GM23338 (cell line): ENCODE measurements at regions not wholly inside any gene's neighbourhood (a gene's known extent, or its start where the extent isn't known, plus 50 kb on each side); places are given as distances from the start of the nearest gene placed in this dataset.

ENCODE experiments used
- ATAC-seq: fragments of 200-7000 bp; cut with Tn5 transposase; 3 replicates; pipeline ENCODE4 v1.9.1; 2020
- DNase-seq: peaks from one replicate; pipeline ENCODE4 v3.0.0-alpha.2; 2015; ENCODE audit warnings: low spot score
- H2AFZ ChIP-seq: fragments of 200-600 bp; sonication (generic); 2 replicates; pipeline ENCODE4 v1.8.0; 2016; ENCODE audit warnings: antibody characterized with exemption, mild to moderate bottlenecking, moderate library complexity
- H3F3A ChIP-seq: fragments of 200-600 bp; sonication (generic); replicated peaks from 2 replicates; pipeline ENCODE4 v1.8.0; 2017; ENCODE audit warnings: antibody characterized with exemption, mixed run types, low read depth
- H3K27ac ChIP-seq: fragments of 200-600 bp; sonication (generic); 2 replicates; pipeline ENCODE4 v1.6.1; 2016; ENCODE audit warnings: low read depth
- H3K27me3 ChIP-seq: fragments of 200-600 bp; sonication (generic); 2 replicates; pipeline ENCODE4 v1.8.0; 2016; ENCODE audit warnings: mild to moderate bottlenecking, mixed run types, moderate library complexity; ENCODE audit not compliant: insufficient read depth
- H3K36me3 ChIP-seq: fragments of 200-600 bp; sonication (generic); 2 replicates; pipeline ENCODE4 v1.8.0; 2016; ENCODE audit warnings: mild to moderate bottlenecking; ENCODE audit not compliant: insufficient read depth
- H3K4me1 ChIP-seq: fragments of 200-600 bp; sonication (generic); 2 replicates; pipeline ENCODE4 v1.8.0; 2016; ENCODE audit warnings: mild to moderate bottlenecking, moderate library complexity; ENCODE audit not compliant: insufficient read depth
- H3K4me2 ChIP-seq: fragments of 200-600 bp; sonication (generic); 2 replicates; pipeline ENCODE4 v1.7.1; 2017; ENCODE audit warnings: mixed run types
- H3K4me3 ChIP-seq: fragments of 200-600 bp; sonication (generic); 2 replicates; pipeline ENCODE4 v1.6.1; 2016; ENCODE audit warnings: mixed run types
- H3K79me2 ChIP-seq: fragments of 200-600 bp; sonication (generic); replicated peaks from 2 replicates; pipeline ENCODE4 v1.8.0; 2017; ENCODE audit warnings: mild to moderate bottlenecking; ENCODE audit not compliant: insufficient read depth
- H3K9me2 ChIP-seq: fragments of 200-600 bp; sonication (generic); 2 replicates; pipeline ENCODE4 v1.8.0; 2017; ENCODE audit not compliant: insufficient read depth
- H4K20me1 ChIP-seq: fragments of 200-600 bp; sonication (generic); replicated peaks from 2 replicates; pipeline ENCODE4 v1.8.0; 2017; ENCODE audit warnings: mild to moderate bottlenecking; ENCODE audit not compliant: insufficient read depth
- H3K27ac Mint-ChIP-seq: 2 replicates; pipeline ENCODE4 v1.8.0; 2020; ENCODE audit warnings: inconsistent platforms, mild to moderate bottlenecking, moderate library complexity, mixed read lengths
- H3K27me3 Mint-ChIP-seq: 3 replicates; pipeline ENCODE4 v1.8.0; 2022; ENCODE audit warnings: low read depth, mild to moderate bottlenecking, moderate library complexity, mixed read lengths, inconsistent platforms; ENCODE audit not compliant: insufficient read depth, poor library complexity
- H3K36me3 Mint-ChIP-seq: 3 replicates; pipeline ENCODE4 v1.8.0; 2021; ENCODE audit warnings: low read depth, mild to moderate bottlenecking, inconsistent platforms, moderate library complexity, mixed read lengths
- H3K4me1 Mint-ChIP-seq: 3 replicates; pipeline ENCODE4 v1.8.0; 2020; ENCODE audit warnings: mild to moderate bottlenecking, inconsistent platforms, mixed read lengths
- H3K4me3 Mint-ChIP-seq: 3 replicates; pipeline ENCODE4 v1.8.0; 2021; ENCODE audit warnings: moderate library complexity, mild to moderate bottlenecking, inconsistent platforms, mixed read lengths
- H3K9me3 Mint-ChIP-seq: 3 replicates; pipeline ENCODE4 v1.8.0; 2020; ENCODE audit warnings: moderate library complexity, mild to moderate bottlenecking, inconsistent platforms, mixed read lengths
- CREB1 ChIP-seq: fragments of 250-450 bp; sonication (Bioruptor Pico); IDR thresholded peaks from 2 replicates; pipeline ENCODE4 v1.5.0; 2020; ENCODE audit warnings: low read depth, mild to moderate bottlenecking, moderate library complexity
- EZH2 ChIP-seq: fragments of 200-600 bp; sonication (generic); IDR thresholded peaks from one replicate; pipeline ENCODE4 v1.8.0; 2017; ENCODE audit warnings: antibody characterized with exemption, mild to moderate bottlenecking, low read depth; ENCODE audit not compliant: unreplicated experiment
- EZH2phosphoT487 ChIP-seq: fragments of 200-600 bp; sonication (generic); IDR thresholded peaks from one replicate; pipeline ENCODE4 v1.8.1; 2018; ENCODE audit warnings: antibody characterized with exemption; ENCODE audit not compliant: unreplicated experiment
- JUNB ChIP-seq: IDR thresholded peaks from one replicate; pipeline ENCODE4 v1.6.1; 2016; ENCODE audit warnings: antibody characterized with exemption; ENCODE audit not compliant: unreplicated experiment
- NANOG ChIP-seq: IDR thresholded peaks from 2 replicates; pipeline ENCODE4 v1.6.1; 2016; ENCODE audit warnings: antibody characterized with exemption, borderline replicate concordance
- POLR2AphosphoS5 ChIP-seq: IDR thresholded peaks from 2 replicates; pipeline ENCODE4 v1.6.1; 2016; ENCODE audit warnings: antibody characterized with exemption, low read depth
- STAT1 ChIP-seq: IDR thresholded peaks from one replicate; pipeline ENCODE4 v1.6.1; 2016; ENCODE audit warnings: antibody characterized with exemption; ENCODE audit not compliant: unreplicated experiment
- ZNF114 ChIP-seq: fragments of 250-450 bp; sonication (Bioruptor Pico); IDR thresholded peaks from 2 replicates; pipeline ENCODE4 v1.5.0; 2020; ENCODE audit warnings: mild to moderate bottlenecking, moderate library complexity
- ZNF331 ChIP-seq: fragments of 250-450 bp; sonication (Bioruptor Pico); IDR thresholded peaks from 2 replicates; pipeline ENCODE4 v1.5.0; 2020; ENCODE audit warnings: low read depth, mild to moderate bottlenecking, moderate library complexity
- TF ChIP-seq, protein P1 (sequence below), 2 experiments: fragments of 200-600 bp in 1 of 2; sonication (generic) in 1 of 2; conservative IDR thresholded peaks; 2 replicates each; pipeline versions ENCODE4 v1.5.1 to v1.6.1; 2016 to 2017; ENCODE audit warnings: antibody characterized with exemption in 2 of 2, low read depth in 2 of 2, mild to moderate bottlenecking in 2 of 2, moderate library complexity in 1 of 2
- TF ChIP-seq, protein P2 (sequence below): IDR thresholded peaks from one replicate; pipeline ENCODE4 v1.6.1; 2018; ENCODE audit warnings: antibody characterized with exemption; ENCODE audit not compliant: unreplicated experiment
- TF ChIP-seq, protein P3 (sequence below): IDR thresholded peaks from 2 replicates; pipeline ENCODE4 v1.6.1; 2016; ENCODE audit warnings: antibody characterized with exemption
- TF ChIP-seq, protein P4 (sequence below): fragments of 250-450 bp; sonication (Bioruptor Pico); IDR thresholded peaks from 2 replicates; pipeline ENCODE4 v1.5.0; 2020; ENCODE audit warnings: mild to moderate bottlenecking, moderate library complexity

DNA sequence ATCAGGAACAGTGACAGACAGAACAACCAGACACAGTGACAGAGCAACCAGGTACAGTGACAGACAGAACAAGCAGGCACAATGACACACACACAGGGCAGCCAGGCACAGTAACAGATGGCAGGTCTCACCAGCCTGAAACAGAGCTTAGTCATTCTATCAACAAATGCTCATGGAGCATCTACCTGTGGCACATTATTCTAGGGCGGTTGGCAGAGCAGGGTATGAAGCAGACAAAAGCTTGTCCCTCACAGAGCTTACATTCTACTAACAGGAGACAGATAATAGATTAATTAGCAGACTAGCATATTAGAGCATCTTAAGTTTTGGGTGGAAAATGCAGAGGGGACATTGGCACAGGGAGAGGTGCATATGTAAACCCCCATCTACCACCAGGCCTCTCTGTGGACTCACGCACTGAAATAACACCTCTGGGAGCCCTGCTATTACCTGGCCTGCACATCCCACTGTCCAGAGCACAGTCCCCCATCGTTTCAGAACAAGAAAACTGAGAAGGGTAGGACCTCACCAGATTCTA lies 64.1 kb upstream of the RAB6C start:
- H3F3A ChIP-seq, result no peaks in the 10 kb centered on the region
- peaks cover 7% of the 10 kb centered on the region; the same call in 1 of the 2 replicates for H3K9me2 ChIP-seq
- TF ChIP-seq, protein P1, sequence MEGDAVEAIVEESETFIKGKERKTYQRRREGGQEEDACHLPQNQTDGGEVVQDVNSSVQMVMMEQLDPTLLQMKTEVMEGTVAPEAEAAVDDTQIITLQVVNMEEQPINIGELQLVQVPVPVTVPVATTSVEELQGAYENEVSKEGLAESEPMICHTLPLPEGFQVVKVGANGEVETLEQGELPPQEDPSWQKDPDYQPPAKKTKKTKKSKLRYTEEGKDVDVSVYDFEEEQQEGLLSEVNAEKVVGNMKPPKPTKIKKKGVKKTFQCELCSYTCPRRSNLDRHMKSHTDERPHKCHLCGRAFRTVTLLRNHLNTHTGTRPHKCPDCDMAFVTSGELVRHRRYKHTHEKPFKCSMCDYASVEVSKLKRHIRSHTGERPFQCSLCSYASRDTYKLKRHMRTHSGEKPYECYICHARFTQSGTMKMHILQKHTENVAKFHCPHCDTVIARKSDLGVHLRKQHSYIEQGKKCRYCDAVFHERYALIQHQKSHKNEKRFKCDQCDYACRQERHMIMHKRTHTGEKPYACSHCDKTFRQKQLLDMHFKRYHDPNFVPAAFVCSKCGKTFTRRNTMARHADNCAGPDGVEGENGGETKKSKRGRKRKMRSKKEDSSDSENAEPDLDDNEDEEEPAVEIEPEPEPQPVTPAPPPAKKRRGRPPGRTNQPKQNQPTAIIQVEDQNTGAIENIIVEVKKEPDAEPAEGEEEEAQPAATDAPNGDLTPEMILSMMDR (conservative IDR thresholded peaks at IDR 0.05; ENCODE audit: low read depth in 2 of 2), result no peak
- TF ChIP-seq CREB1 (CRISPR knock-in tag) (no peak), EZH2 (no peak), POLR2AphosphoS5 (no peak), ZNF331 (CRISPR knock-in tag) (no peak), JUNB (no peak), EZH2phosphoT487 (no peak), ZNF114 (CRISPR knock-in tag) (no peak), STAT1 (no peak), NANOG (no peak)
- TF ChIP-seq, protein P2, sequence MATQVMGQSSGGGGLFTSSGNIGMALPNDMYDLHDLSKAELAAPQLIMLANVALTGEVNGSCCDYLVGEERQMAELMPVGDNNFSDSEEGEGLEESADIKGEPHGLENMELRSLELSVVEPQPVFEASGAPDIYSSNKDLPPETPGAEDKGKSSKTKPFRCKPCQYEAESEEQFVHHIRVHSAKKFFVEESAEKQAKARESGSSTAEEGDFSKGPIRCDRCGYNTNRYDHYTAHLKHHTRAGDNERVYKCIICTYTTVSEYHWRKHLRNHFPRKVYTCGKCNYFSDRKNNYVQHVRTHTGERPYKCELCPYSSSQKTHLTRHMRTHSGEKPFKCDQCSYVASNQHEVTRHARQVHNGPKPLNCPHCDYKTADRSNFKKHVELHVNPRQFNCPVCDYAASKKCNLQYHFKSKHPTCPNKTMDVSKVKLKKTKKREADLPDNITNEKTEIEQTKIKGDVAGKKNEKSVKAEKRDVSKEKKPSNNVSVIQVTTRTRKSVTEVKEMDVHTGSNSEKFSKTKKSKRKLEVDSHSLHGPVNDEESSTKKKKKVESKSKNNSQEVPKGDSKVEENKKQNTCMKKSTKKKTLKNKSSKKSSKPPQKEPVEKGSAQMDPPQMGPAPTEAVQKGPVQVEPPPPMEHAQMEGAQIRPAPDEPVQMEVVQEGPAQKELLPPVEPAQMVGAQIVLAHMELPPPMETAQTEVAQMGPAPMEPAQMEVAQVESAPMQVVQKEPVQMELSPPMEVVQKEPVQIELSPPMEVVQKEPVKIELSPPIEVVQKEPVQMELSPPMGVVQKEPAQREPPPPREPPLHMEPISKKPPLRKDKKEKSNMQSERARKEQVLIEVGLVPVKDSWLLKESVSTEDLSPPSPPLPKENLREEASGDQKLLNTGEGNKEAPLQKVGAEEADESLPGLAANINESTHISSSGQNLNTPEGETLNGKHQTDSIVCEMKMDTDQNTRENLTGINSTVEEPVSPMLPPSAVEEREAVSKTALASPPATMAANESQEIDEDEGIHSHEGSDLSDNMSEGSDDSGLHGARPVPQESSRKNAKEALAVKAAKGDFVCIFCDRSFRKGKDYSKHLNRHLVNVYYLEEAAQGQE, result no peak
- TF ChIP-seq, protein P3, sequence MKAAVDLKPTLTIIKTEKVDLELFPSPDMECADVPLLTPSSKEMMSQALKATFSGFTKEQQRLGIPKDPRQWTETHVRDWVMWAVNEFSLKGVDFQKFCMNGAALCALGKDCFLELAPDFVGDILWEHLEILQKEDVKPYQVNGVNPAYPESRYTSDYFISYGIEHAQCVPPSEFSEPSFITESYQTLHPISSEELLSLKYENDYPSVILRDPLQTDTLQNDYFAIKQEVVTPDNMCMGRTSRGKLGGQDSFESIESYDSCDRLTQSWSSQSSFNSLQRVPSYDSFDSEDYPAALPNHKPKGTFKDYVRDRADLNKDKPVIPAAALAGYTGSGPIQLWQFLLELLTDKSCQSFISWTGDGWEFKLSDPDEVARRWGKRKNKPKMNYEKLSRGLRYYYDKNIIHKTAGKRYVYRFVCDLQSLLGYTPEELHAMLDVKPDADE, result no peak
- TF ChIP-seq, protein P4, sequence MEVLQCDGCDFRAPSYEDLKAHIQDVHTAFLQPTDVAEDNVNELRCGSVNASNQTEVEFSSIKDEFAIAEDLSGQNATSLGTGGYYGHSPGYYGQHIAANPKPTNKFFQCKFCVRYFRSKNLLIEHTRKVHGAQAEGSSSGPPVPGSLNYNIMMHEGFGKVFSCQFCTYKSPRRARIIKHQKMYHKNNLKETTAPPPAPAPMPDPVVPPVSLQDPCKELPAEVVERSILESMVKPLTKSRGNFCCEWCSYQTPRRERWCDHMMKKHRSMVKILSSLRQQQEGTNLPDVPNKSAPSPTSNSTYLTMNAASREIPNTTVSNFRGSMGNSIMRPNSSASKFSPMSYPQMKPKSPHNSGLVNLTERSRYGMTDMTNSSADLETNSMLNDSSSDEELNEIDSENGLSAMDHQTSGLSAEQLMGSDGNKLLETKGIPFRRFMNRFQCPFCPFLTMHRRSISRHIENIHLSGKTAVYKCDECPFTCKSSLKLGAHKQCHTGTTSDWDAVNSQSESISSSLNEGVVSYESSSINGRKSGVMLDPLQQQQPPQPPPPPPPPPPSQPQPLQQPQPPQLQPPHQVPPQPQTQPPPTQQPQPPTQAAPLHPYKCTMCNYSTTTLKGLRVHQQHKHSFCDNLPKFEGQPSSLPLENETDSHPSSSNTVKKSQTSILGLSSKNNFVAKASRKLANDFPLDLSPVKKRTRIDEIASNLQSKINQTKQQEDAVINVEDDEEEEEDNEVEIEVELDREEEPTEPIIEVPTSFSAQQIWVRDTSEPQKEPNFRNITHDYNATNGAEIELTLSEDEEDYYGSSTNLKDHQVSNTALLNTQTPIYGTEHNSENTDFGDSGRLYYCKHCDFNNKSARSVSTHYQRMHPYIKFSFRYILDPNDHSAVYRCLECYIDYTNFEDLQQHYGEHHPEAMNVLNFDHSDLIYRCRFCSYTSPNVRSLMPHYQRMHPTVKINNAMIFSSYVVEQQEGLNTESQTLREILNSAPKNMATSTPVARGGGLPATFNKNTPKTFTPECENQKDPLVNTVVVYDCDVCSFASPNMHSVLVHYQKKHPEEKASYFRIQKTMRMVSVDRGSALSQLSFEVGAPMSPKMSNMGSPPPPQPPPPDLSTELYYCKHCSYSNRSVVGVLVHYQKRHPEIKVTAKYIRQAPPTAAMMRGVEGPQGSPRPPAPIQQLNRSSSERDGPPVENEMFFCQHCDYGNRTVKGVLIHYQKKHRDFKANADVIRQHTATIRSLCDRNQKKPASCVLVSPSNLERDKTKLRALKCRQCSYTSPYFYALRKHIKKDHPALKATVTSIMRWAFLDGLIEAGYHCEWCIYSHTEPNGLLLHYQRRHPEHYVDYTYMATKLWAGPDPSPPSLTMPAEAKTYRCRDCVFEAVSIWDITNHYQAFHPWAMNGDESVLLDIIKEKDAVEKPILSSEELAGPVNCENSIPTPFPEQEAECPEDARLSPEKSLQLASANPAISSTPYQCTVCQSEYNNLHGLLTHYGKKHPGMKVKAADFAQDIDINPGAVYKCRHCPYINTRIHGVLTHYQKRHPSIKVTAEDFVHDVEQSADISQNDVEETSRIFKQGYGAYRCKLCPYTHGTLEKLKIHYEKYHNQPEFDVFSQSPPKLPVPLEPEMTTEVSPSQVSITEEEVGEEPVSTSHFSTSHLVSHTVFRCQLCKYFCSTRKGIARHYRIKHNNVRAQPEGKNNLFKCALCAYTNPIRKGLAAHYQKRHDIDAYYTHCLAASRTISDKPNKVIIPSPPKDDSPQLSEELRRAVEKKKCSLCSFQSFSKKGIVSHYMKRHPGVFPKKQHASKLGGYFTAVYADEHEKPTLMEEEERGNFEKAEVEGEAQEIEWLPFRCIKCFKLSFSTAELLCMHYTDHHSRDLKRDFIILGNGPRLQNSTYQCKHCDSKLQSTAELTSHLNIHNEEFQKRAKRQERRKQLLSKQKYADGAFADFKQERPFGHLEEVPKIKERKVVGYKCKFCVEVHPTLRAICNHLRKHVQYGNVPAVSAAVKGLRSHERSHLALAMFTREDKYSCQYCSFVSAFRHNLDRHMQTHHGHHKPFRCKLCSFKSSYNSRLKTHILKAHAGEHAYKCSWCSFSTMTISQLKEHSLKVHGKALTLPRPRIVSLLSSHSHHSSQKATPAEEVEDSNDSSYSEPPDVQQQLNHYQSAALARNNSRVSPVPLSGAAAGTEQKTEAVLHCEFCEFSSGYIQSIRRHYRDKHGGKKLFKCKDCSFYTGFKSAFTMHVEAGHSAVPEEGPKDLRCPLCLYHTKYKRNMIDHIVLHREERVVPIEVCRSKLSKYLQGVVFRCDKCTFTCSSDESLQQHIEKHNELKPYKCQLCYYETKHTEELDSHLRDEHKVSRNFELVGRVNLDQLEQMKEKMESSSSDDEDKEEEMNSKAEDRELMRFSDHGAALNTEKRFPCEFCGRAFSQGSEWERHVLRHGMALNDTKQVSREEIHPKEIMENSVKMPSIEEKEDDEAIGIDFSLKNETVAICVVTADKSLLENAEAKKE (CRISPR knock-in tag), result no peak
- ATAC-seq (no peak), DNase-seq (no peak)
- H3K27ac Mint-ChIP-seq, result no peak overlapping the region
- no peaks in the 10 kb centered on the region for H3K36me3 ChIP-seq
- H3K4me2 ChIP-seq, result no peak overlapping the region
- H3K9me3 Mint-ChIP-seq, result peaks cover 23% of the 10 kb centered on the region
- H3K4me3 Mint-ChIP-seq, result no peak overlapping the region
- H3K4me3 ChIP-seq, result no peak overlapping the region
- H2AFZ ChIP-seq, result no peak overlapping the region
- H3K4me1 ChIP-seq, result no peaks in the 10 kb centered on the region
- no peak overlapping the region for H3K27ac ChIP-seq
- H3K27me3 Mint-ChIP-seq, result peaks cover 13% of the 10 kb centered on the region
- no peaks in the 10 kb centered on the region for H3K79me2 ChIP-seq
- H3K36me3 Mint-ChIP-seq, result peaks cover 3% of the 10 kb centered on the region; the same call in 2 of the 3 replicates
- H4K20me1 ChIP-seq, result no peaks in the 10 kb centered on the region
- H3K27me3 ChIP-seq, result no peaks in the 10 kb centered on the region
- H3K4me1 Mint-ChIP-seq, result peaks cover under 1% of the 10 kb centered on the region; the same call in 2 of the 3 replicates
